ENCODE measurements at regions not wholly inside any gene's neighbourhood (a gene's known extent, or its start where the extent isn't known, plus 50 kb on each side); places are given as distances from the start of the nearest gene placed in this dataset.

- TF ChIP-seq CTCF (IDR thresholded peaks at IDR 0.05 in 2 of 3, conservative IDR thresholded peaks at IDR 0.05 in 1 of 3; ENCODE audit: insufficient read depth in 2 of 3, low read depth in 1 of 3, low read length in 3 of 3) = no peak
- TF ChIP-seq ZNF24 (IDR thresholded peaks at IDR 0.05) = no peak
- no peak for TF ChIP-seq CBX1 (IDR thresholded peaks at IDR 0.05; ENCODE audit: low read depth)
- TF ChIP-seq, protein P1, sequence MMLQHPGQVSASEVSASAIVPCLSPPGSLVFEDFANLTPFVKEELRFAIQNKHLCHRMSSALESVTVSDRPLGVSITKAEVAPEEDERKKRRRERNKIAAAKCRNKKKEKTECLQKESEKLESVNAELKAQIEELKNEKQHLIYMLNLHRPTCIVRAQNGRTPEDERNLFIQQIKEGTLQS (IDR thresholded peaks at IDR 0.05) = no peak
- TF ChIP-seq, protein P1 (CRISPR knock-in tag; conservative IDR thresholded peaks at IDR 0.05) = no peak
Observed at GRCh38 chr16:52921104-52921503, 131.6 kb downstream of the CHD9NB start.
